H1 (cell line): ENCODE measurements at regions not wholly inside any gene's neighbourhood (a gene's known extent, or its start where the extent isn't known, plus 50 kb on each side); places are given as distances from the start of the nearest gene placed in this dataset.

Source experiments
- CHD1 ChIP-seq: IDR thresholded peaks from 2 replicates; pipeline ENCODE4 v1.6.1; 2012; ENCODE audit warnings: low read depth, low read length, improper control_type of control experiment
- CTCF ChIP-seq, 3 experiments: IDR thresholded peaks; 1 replicate in 2 of 3; 2 replicates in 1 of 3; pipeline versions ENCODE4 v1.5.1 to v1.6.1; 2011; ENCODE audit warnings: low read length in 3 of 3, mild to moderate bottlenecking in 3 of 3, inconsistent platforms in 2 of 3, low read depth in 1 of 3, moderate library complexity in 1 of 3; ENCODE audit not compliant: insufficient read depth in 1 of 3; ENCODE audit errors: control extremely low read depth in 1 of 3
- POLR2A ChIP-seq, 2 experiments: IDR thresholded peaks; 1 replicate in 1 of 2; 2 replicates in 1 of 2; pipeline ENCODE4 v1.6.1; 2011; ENCODE audit warnings: low read depth in 2 of 2, low read length in 2 of 2, mild to moderate bottlenecking in 2 of 2; ENCODE audit errors: control extremely low read depth in 1 of 2

- TF ChIP-seq CTCF (IDR thresholded peaks at IDR 0.05; ENCODE audit: control extremely low read depth in 1 of 3, insufficient read depth in 1 of 3, low read depth in 1 of 3, low read length in 3 of 3) (no peak), CHD1 (no peak), POLR2A (IDR thresholded peaks at IDR 0.05; ENCODE audit: control extremely low read depth in 1 of 2, low read depth in 2 of 2, low read length in 2 of 2) (no peak)
These were observed 107.5 kb upstream of the SDK1 start for GRCh38 chr7:3193379-3194120.
